ENCODE measurements at regions not wholly inside any gene's neighbourhood (a gene's known extent, or its start where the extent isn't known, plus 50 kb on each side); places are given as distances from the start of the nearest gene placed in this dataset.

GRCh38 chr6:9138936-9139335 lies 703.6 kb upstream of the SLC35B3 start:
- peaks cover 0 to 11% of the 10 kb centered on the region in 2 experiments; a peak in 2 of 4 replicates for H3K4me1 ChIP-seq (ENCODE audit: control insufficient read depth in 1 of 2, insufficient read depth in 2 of 2, low read length in 2 of 2)
- no peak overlapping the region for H3K27ac ChIP-seq (ENCODE audit: low read depth, low read length)
- H3K9me3 ChIP-seq (ENCODE audit: control insufficient read depth in 1 of 2, insufficient read depth in 1 of 2, low read depth in 1 of 2, low read length in 2 of 2), result no peaks in the 10 kb centered on the region
- BruUV-seq (replicated peaks), result no TSS peak
- no peak overlapping the region for H2AFZ ChIP-seq (ENCODE audit: low read depth, low read length, poor library complexity, severe bottlenecking)
- RAD21 ChIA-PET (ENCODE audit: low non-redundant PET in 1 of 2, low total read pairs in 2 of 2, uncharacterized antibody in 2 of 2, unreplicated experiment in 2 of 2), result no interaction called here
- intact Hi-C loops (cut with micrococcal nuclease), result no loop called here
- no peaks in the 10 kb centered on the region for H3K9me2 ChIP-seq (ENCODE audit: insufficient read depth)
- TF ChIP-seq MAX (IDR thresholded peaks at IDR 0.05) (no peak), ZBTB33 (IDR thresholded peaks at IDR 0.05; ENCODE audit: extremely low read depth, insufficient replicate concordance, low read length) (no peak)
- POLR2A ChIA-PET, result no interaction called here
- H3K36me3 ChIP-seq (ENCODE audit: control insufficient read depth in 1 of 2, insufficient read depth in 2 of 2, low read length in 2 of 2), result no peaks in the 10 kb centered on the region
- H3K27me3 ChIP-seq (ENCODE audit: insufficient read depth, low read length), result no peaks in the 10 kb centered on the region
- H3K9ac ChIP-seq (ENCODE audit: low read length), result no peak overlapping the region
- H3K4me3 ChIP-seq (replicated peaks in 1 of 2; ENCODE audit: low read depth in 1 of 2, low read length in 2 of 2), result no peak overlapping the region
- no peaks in the 10 kb centered on the region for H4K20me1 ChIP-seq (ENCODE audit: insufficient read depth)
- no peaks in the 10 kb centered on the region for H3K79me2 ChIP-seq (ENCODE audit: insufficient read depth, low read length)
- no peak overlapping the region for H3K4me2 ChIP-seq (ENCODE audit: low read length)
- CTCF ChIA-PET, result no interaction called here
- ATAC-seq (no peak), DNase-seq (ENCODE audit: low read depth, low spot score) (no peak)

GRCh38 chr6:9136141-9136822 lies 700.9 kb upstream of the SLC35B3 start:
- DNase-seq (ENCODE audit: low read depth, low spot score), result no peak
- no peaks in the 10 kb centered on the region for H3K36me3 ChIP-seq (ENCODE audit: control insufficient read depth in 1 of 2, insufficient read depth in 2 of 2, low read length in 2 of 2)
- H3K9ac ChIP-seq (ENCODE audit: low read length), result no peak overlapping the region
- H2AFZ ChIP-seq (ENCODE audit: low read depth, low read length, poor library complexity, severe bottlenecking), result no peak overlapping the region
- H3K4me2 ChIP-seq (ENCODE audit: low read length), result no peak overlapping the region
- no peaks in the 10 kb centered on the region for H3K79me2 ChIP-seq (ENCODE audit: insufficient read depth, low read length)
- no peak for ATAC-seq
- H3K27ac ChIP-seq (ENCODE audit: low read depth, low read length), result no peak overlapping the region
- ChIA-PET CTCF (no interaction called here), POLR2A (no interaction called here), RAD21 (ENCODE audit: low non-redundant PET in 1 of 2, low total read pairs in 2 of 2, uncharacterized antibody in 2 of 2, unreplicated experiment in 2 of 2) (no interaction called here)
- H3K4me1 ChIP-seq (ENCODE audit: control insufficient read depth in 1 of 2, insufficient read depth in 2 of 2, low read length in 2 of 2), result peaks cover 0 to 11% of the 10 kb centered on the region in 2 experiments; a peak in 2 of 4 replicates
- no peaks in the 10 kb centered on the region for H3K27me3 ChIP-seq (ENCODE audit: insufficient read depth, low read length)
- H3K4me3 ChIP-seq (replicated peaks in 1 of 2; ENCODE audit: low read depth in 1 of 2, low read length in 2 of 2), result no peak overlapping the region
- TF ChIP-seq ELF1 (IDR thresholded peaks at IDR 0.05; ENCODE audit: borderline replicate concordance, low read depth) (no peak), YY1 (IDR thresholded peaks at IDR 0.05; ENCODE audit: extremely low read depth, insufficient replicate concordance, low read depth, low read length) (no peak), CBX3 (IDR thresholded peaks at IDR 0.05; ENCODE audit: low read depth) (no peak), SIN3A (IDR thresholded peaks at IDR 0.05; ENCODE audit: low read depth) (no peak), POLR2AphosphoS5 (IDR thresholded peaks at IDR 0.05; ENCODE audit: low read depth, low read length) (no peak)
- intact Hi-C loops (cut with micrococcal nuclease), result no loop called here
- H3K9me3 ChIP-seq (ENCODE audit: control insufficient read depth in 1 of 2, insufficient read depth in 1 of 2, low read depth in 1 of 2, low read length in 2 of 2), result no peaks in the 10 kb centered on the region
- H4K20me1 ChIP-seq (ENCODE audit: insufficient read depth), result no peaks in the 10 kb centered on the region
- BruUV-seq (replicated peaks), result no TSS peak
- no peaks in the 10 kb centered on the region for H3K9me2 ChIP-seq (ENCODE audit: insufficient read depth)
